Pons (tissue), 1 donor: ENCODE measurements at regions not wholly inside any gene's neighbourhood (a gene's known extent, or its start where the extent isn't known, plus 50 kb on each side); places are given as distances from the start of the nearest gene placed in this dataset.

Experiments used
- DNase-seq: peaks from one replicate; pipeline ENCODE4 v3.0.0-alpha.2; 2016; ENCODE audit warnings: low spot score

GRCh38 chr11:104246590-104246989 lies 82.6 kb upstream of the PDGFD start:
- no peak for DNase-seq

DNA sequence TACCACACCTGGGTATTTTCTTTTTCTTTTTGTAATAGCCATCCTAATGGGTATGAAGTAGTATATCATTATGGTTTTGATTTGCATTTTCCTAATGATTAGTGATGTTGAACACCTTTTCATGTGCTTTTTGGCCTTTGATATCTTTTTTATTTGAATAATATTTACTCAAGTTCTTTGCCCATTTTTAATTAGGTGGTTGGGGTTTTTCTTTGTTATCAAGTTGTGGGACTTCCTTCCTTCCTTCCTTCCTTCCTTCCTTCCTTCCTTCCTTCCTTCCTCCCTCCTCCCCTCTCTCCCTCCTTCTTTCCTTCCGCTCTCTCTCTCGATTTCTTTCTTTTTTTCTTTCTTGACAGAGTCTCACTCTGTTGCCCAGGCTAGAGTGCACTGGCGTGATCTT lies 75.0 kb upstream of the PDGFD start:
- no peak for DNase-seq

GRCh38 chr11:104225047-104225446 lies 61.1 kb upstream of the PDGFD start:
- DNase-seq: no peak

- DNase-seq: no peak
Observed at GRCh38 chr11:104222464-104222863, 58.5 kb upstream of the PDGFD start.

- no peak for DNase-seq
Observed at GRCh38 chr11:104221455-104221854, 57.5 kb upstream of the PDGFD start.

DNA sequence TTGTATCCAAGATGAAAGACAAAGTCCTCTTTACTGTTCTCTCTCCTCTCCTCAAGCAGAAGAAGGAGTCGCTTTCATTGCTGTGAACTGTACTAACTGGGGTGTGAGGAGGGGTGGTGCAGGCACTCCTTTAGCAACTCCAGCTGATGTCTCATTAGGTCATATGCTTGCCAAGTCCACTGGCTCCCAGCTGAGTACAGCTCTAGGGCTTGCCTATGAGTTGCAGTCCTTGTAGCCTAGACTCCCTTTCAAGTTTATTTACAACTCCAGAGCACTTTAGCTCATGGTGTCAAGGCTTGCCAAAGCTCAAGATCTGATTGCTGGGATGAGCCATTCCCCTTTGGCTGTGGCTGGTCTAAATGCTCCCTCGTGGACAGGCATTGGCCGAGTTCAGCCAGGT lies 55.1 kb upstream of the PDGFD start:
- no peak for DNase-seq

- DNase-seq: no peak
Observed at GRCh38 chr11:104214517-104214916, 50.6 kb upstream of the PDGFD start.
